Pulmonary artery endothelial cell (primary cell): ENCODE measurements at regions not wholly inside any gene's neighbourhood (a gene's known extent, or its start where the extent isn't known, plus 50 kb on each side); places are given as distances from the start of the nearest gene placed in this dataset.

ENCODE experiments used
- DNase-seq: peaks from one replicate; pipeline ENCODE4 v3.0.0-alpha.2; 2011; ENCODE audit warnings: low read depth, low spot score

- DNase-seq: no peak
These were observed 84.1 kb upstream of the LINGO1 start for GRCh38 chr15:77716632-77717332.

GRCh38 chr15:77715860-77716259, 83.1 kb upstream of the LINGO1 start:
- DNase-seq: no peak

GRCh38 chr15:77715051-77715450, 82.3 kb upstream of the LINGO1 start:
- no peak for DNase-seq

GRCh38 chr15:77714555-77714954, 81.8 kb upstream of the LINGO1 start:
- no peak for DNase-seq

- no peak for DNase-seq
These were observed 81.3 kb upstream of the LINGO1 start for GRCh38 chr15:77714023-77714422.

- no peak for DNase-seq
These were observed 80.6 kb upstream of the LINGO1 start for GRCh38 chr15:77713281-77713680.

GRCh38 chr15:77712438-77712837, 79.7 kb upstream of the LINGO1 start:
- no peak for DNase-seq

- DNase-seq: no peak
These were observed 77.9 kb upstream of the LINGO1 start for GRCh38 chr15:77710637-77711036.

- DNase-seq: no peak
These were observed 77.5 kb upstream of the LINGO1 start for GRCh38 chr15:77710206-77710605.

GRCh38 chr15:77709135-77709886, 76.6 kb upstream of the LINGO1 start:
- DNase-seq: no peak

GRCh38 chr15:77706482-77707244, 74.0 kb upstream of the LINGO1 start:
- no peak for DNase-seq

- DNase-seq: no peak
These were observed 69.7 kb upstream of the LINGO1 start for GRCh38 chr15:77702211-77702957.

- DNase-seq: no peak
These were observed 65.8 kb upstream of the LINGO1 start for GRCh38 chr15:77698481-77698880.

GRCh38 chr15:77697893-77698292, 65.2 kb upstream of the LINGO1 start:
- no peak for DNase-seq

GRCh38 chr15:77696871-77697270, 64.2 kb upstream of the LINGO1 start:
- DNase-seq: no peak

GRCh38 chr15:77695961-77696582, 63.4 kb upstream of the LINGO1 start:
- no peak for DNase-seq

- no peak for DNase-seq
These were observed 62.8 kb upstream of the LINGO1 start for GRCh38 chr15:77695548-77695947.

- no peak for DNase-seq
These were observed 60.9 kb upstream of the LINGO1 start for GRCh38 chr15:77693576-77693975.

GRCh38 chr15:77692614-77693013, 59.9 kb upstream of the LINGO1 start:
- DNase-seq: no peak

- DNase-seq: no peak
These were observed 58.9 kb upstream of the LINGO1 start for GRCh38 chr15:77691607-77692006.

- DNase-seq: no peak
These were observed 57.1 kb upstream of the LINGO1 start for GRCh38 chr15:77689821-77690220.
